ENCODE measurements at regions not wholly inside any gene's neighbourhood (a gene's known extent, or its start where the extent isn't known, plus 50 kb on each side); places are given as distances from the start of the nearest gene placed in this dataset.
A peak's percentile ranks its signal among the peaks of the same experiment; 100 is the strongest.

DNA sequence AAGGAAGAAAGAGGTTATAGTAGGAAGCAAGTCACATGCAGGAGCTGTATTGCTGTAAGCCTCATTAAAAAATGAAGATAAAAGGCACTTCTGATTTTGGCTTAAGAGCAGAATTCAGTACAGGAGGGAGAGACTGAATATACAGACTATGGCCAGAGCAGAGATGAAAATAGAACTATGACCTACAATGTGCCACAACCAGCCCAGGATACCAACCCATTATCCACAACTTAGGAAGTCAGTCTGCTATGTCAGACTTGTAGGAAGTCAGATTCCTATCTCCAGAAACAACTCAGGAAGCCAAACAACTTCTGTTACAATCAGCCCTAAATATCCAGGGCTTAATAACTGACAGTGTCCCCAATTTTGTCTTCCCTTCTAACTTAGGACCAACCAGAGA is 156.2 kb upstream of the ANKH start:
- Histone ChIP-seq H3K27ac (ENCODE audit: low read length) (no peak overlapping the region), H3K4me1 (ENCODE audit: control insufficient read depth, insufficient read depth, low read length) (no peaks in the 10 kb centered on the region), H3K27me3 (ENCODE audit: control insufficient read depth, insufficient read depth, low read length) (peaks cover 13% of the 10 kb centered on the region), H3K9me3 (ENCODE audit: control insufficient read depth, low read depth, low read length) (no peaks in the 10 kb centered on the region), H3K4me3 (ENCODE audit: low read length) (no peak overlapping the region), H3K36me3 (ENCODE audit: control insufficient read depth, insufficient read depth, low read length) (no peaks in the 10 kb centered on the region)
- no peak for DNase-seq

- Histone ChIP-seq H3K4me3 (ENCODE audit: low read length) (no peak overlapping the region), H3K27me3 (ENCODE audit: control insufficient read depth, insufficient read depth, low read length) (peaks cover 13% of the 10 kb centered on the region), H3K36me3 (ENCODE audit: control insufficient read depth, insufficient read depth, low read length) (no peaks in the 10 kb centered on the region), H3K9me3 (ENCODE audit: control insufficient read depth, low read depth, low read length) (no peaks in the 10 kb centered on the region), H3K4me1 (ENCODE audit: control insufficient read depth, insufficient read depth, low read length) (no peaks in the 10 kb centered on the region), H3K27ac (ENCODE audit: low read length) (no peak overlapping the region)
- WGBS (ENCODE audit: insufficient coverage, low lambda C conversion rate) = no CpG with 5 or more reads among the region's 6 CpGs
- DNase-seq = no peak
Observed at GRCh38 chr5:15026944-15027343, 155.4 kb upstream of the ANKH start.

GRCh38 chr5:15026011-15026893 is 154.7 kb upstream of the ANKH start:
- no CpG with 5 or more reads among the region's 9 CpGs for WGBS (ENCODE audit: insufficient coverage, low lambda C conversion rate)
- no peak for DNase-seq
- Histone ChIP-seq H3K36me3 (ENCODE audit: control insufficient read depth, insufficient read depth, low read length) (no peaks in the 10 kb centered on the region), H3K27me3 (ENCODE audit: control insufficient read depth, insufficient read depth, low read length) (peaks cover 16% of the 10 kb centered on the region), H3K4me3 (ENCODE audit: low read length) (no peak overlapping the region), H3K9me3 (ENCODE audit: control insufficient read depth, low read depth, low read length) (no peaks in the 10 kb centered on the region), H3K27ac (ENCODE audit: low read length) (no peak overlapping the region), H3K4me1 (ENCODE audit: control insufficient read depth, insufficient read depth, low read length) (no peaks in the 10 kb centered on the region)

DNA sequence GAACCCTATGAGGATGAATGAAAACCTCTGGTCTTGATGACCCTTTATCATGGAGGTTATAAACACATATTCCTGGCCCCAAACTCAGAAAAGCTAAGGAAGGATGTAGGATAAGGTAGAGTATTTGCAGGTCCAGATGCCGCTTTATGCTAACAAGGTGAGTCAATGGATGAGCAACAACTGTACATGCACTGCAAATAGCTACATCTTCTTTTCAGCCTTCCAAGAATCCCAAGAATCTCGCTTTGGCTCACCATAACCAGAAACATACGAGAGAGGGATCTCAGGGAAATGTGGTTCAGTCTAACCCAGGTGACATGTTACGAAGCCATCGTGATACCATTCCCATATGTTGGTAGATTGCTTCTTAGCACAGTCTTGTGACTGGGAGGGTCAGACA is 152.3 kb upstream of the ANKH start:
- Histone ChIP-seq H3K4me1 (ENCODE audit: control insufficient read depth, insufficient read depth, low read length) (no peaks in the 10 kb centered on the region), H3K4me3 (ENCODE audit: low read length) (no peak overlapping the region), H3K27me3 (ENCODE audit: control insufficient read depth, insufficient read depth, low read length) (peaks cover 9% of the 10 kb centered on the region), H3K27ac (ENCODE audit: low read length) (no peak overlapping the region), H3K9me3 (ENCODE audit: control insufficient read depth, low read depth, low read length) (no peaks in the 10 kb centered on the region), H3K36me3 (ENCODE audit: control insufficient read depth, insufficient read depth, low read length) (no peaks in the 10 kb centered on the region)
- no peak for DNase-seq
- WGBS (ENCODE audit: insufficient coverage, low lambda C conversion rate) = 80% methylated on average over 1 of the region's 5 CpGs

DNA sequence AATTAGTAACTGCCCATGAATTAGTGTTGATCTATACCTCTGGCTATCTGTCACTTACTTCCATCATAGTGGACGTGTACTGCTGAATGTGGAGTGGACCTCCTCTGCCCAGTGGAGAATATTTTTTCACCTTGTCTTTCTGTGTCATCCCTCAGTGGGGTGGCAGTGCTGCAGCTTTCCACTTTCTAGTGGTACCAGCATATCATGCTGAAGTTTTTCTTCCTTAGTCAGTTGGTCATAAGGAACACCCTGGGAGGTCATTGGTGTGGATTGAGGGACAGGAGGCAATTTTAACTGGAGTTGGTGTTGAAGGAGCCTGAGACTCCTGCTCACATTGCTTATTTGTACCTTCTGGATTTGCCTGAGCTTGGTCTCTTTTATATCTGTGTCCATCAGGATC is 151.7 kb upstream of the ANKH start:
- peaks cover 9% of the 10 kb centered on the region for H3K27me3 ChIP-seq (ENCODE audit: control insufficient read depth, insufficient read depth, low read length)
- H3K4me3 ChIP-seq (ENCODE audit: low read length) = no peak overlapping the region
- DNase-seq = no peak
- no peaks in the 10 kb centered on the region for H3K4me1 ChIP-seq (ENCODE audit: control insufficient read depth, insufficient read depth, low read length)
- no peaks in the 10 kb centered on the region for H3K9me3 ChIP-seq (ENCODE audit: control insufficient read depth, low read depth, low read length)
- no peaks in the 10 kb centered on the region for H3K36me3 ChIP-seq (ENCODE audit: control insufficient read depth, insufficient read depth, low read length)
- H3K27ac ChIP-seq (ENCODE audit: low read length) = no peak overlapping the region
- WGBS (ENCODE audit: insufficient coverage, low lambda C conversion rate) = no CpG with 5 or more reads among the region's 1 CpG

DNA sequence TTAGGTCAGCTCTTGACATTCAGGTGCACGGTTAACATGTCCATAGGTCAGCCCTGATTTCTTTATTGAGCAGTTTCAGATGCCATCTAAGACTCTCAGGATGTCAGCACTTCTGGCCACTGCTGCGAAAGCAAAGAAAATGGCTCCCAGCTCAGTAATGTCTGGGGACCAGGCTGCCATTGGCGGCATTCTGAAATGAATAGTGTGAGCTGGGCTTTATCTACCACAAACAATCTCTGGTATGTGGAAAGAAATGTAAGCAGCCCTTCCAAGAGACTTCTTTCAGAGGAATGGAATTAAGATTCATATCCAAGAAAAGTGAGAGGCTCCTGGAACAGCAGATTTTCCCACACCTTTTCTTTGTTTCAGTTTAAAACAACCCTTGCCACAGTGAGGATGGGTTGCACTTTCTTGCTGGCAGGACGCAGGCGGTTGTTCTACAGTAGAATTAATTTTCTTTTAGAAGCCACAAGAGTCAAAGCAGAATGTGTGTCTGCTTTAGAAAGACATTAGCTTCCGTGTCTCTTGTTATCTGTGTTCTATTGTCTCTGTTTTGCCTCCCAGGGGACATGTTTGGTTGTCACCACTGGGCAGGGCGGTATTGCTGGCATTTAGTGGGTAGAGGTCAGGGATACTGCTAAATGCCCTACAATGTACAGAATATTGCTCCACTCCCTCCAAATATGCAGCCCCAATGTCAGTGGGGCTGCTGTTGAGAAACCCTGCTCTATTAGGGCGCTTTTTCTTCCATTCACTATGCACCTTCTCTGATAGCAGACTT is 149.9 kb upstream of the ANKH start:
- 100% methylated on average over 1 of the region's 8 CpGs for WGBS (ENCODE audit: insufficient coverage, low lambda C conversion rate)
- H3K27me3 ChIP-seq (ENCODE audit: control insufficient read depth, insufficient read depth, low read length) = peaks cover 5% of the 10 kb centered on the region
- H3K4me1 ChIP-seq (ENCODE audit: control insufficient read depth, insufficient read depth, low read length) = no peaks in the 10 kb centered on the region
- no peaks in the 10 kb centered on the region for H3K36me3 ChIP-seq (ENCODE audit: control insufficient read depth, insufficient read depth, low read length)
- DNase-seq = no peak
- H3K27ac ChIP-seq (ENCODE audit: low read length) = no peak overlapping the region
- H3K9me3 ChIP-seq (ENCODE audit: control insufficient read depth, low read depth, low read length) = no peaks in the 10 kb centered on the region
- H3K4me3 ChIP-seq (ENCODE audit: low read length) = no peak overlapping the region

DNA sequence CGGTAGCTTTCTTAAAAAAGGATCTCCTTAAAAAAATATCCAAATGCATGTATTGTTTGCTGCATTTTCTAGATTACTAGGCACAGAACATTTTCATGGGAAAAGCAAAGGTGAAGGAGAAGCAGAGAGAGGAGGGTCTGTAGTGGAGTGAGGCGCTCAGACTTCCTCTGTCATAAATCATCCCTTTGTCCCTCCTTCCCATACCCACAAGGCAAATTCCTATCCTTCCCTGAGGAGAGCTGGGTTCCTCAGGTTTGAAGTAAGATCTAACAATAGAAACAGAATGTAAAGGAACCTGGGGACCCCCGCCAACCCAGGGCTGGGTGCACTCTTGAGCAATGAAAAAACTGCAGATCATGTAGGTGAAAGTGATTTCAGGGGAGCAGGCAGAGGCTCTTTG is 149.2 kb upstream of the ANKH start:
- Histone ChIP-seq H3K36me3 (ENCODE audit: control insufficient read depth, insufficient read depth, low read length) (no peaks in the 10 kb centered on the region), H3K27ac (ENCODE audit: low read length) (no peak overlapping the region), H3K4me1 (ENCODE audit: control insufficient read depth, insufficient read depth, low read length) (no peaks in the 10 kb centered on the region), H3K27me3 (ENCODE audit: control insufficient read depth, insufficient read depth, low read length) (peaks cover 5% of the 10 kb centered on the region), H3K9me3 (ENCODE audit: control insufficient read depth, low read depth, low read length) (no peaks in the 10 kb centered on the region), H3K4me3 (ENCODE audit: low read length) (no peak overlapping the region)
- WGBS (ENCODE audit: insufficient coverage, low lambda C conversion rate) = 86% methylated on average over 1 of the region's 3 CpGs
- DNase-seq = no peak

DNA sequence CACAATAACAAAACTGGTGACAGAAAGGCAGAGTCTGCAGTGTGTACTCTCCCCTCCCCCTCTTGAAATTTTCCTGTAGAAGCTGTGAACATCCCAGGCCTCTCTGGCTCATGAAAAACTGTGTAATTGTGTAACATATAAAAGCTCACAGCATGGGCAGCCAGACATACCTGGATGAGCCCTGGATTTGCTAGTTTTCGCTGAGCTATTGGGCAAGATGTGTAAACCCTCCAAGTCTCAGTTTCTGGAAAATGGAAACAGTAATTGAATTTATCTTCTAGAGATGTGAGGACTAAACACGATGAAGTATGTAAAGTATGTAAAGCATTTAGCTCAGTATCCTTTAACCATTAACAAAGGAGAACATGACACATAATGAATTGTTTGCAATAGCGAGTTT is 143.2 kb upstream of the ANKH start:
- no peaks in the 10 kb centered on the region for H3K4me1 ChIP-seq (ENCODE audit: control insufficient read depth, insufficient read depth, low read length)
- WGBS (ENCODE audit: insufficient coverage, low lambda C conversion rate) = 50% methylated on average over 2 of the region's 3 CpGs
- DNase-seq = no peak
- no peaks in the 10 kb centered on the region for H3K27me3 ChIP-seq (ENCODE audit: control insufficient read depth, insufficient read depth, low read length)
- no peaks in the 10 kb centered on the region for H3K9me3 ChIP-seq (ENCODE audit: control insufficient read depth, low read depth, low read length)
- H3K36me3 ChIP-seq (ENCODE audit: control insufficient read depth, insufficient read depth, low read length) = no peaks in the 10 kb centered on the region
- no peak overlapping the region for H3K4me3 ChIP-seq (ENCODE audit: low read length)
- no peak overlapping the region for H3K27ac ChIP-seq (ENCODE audit: low read length)

DNA sequence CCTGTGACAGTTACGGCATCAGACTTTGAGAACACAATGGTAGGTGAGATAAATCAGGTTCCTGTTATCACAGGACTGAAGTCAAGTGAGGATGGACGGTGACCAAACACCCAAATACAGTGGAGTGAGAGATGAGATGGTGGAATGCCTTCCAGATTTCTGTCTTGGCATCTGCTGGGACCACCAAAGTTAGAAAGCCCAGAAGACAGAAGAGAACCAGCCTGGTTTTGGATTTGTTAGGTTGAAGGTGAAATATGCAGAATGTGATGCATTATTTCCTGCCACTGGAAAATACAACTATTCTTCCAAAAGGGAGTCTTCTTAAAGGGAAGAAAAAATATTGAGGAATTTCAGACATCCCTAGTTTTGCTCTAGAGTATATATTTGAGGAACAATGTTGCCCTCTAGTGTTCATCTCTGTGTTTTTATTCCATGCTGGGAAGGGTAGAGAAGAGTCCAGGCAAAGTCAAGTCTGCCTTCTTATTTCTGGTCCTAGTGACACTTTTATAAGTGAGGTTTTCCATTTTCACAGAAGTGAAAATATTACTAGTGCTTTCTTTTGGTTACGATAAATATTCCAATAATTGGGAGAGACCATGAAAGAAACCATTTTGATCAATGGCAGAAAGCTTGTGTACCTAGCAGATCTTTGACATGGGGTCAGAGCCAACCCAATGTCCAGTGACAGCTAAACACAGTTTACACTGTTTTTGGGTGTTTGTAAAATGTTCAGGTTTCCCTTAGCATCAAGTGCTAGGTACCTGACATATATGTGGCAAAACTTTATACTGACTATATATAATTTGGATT is 142.3 kb upstream of the ANKH start:
- H3K9me3 ChIP-seq (ENCODE audit: control insufficient read depth, low read depth, low read length) = no peaks in the 10 kb centered on the region
- no peaks in the 10 kb centered on the region for H3K27me3 ChIP-seq (ENCODE audit: control insufficient read depth, insufficient read depth, low read length)
- no peak overlapping the region for H3K4me3 ChIP-seq (ENCODE audit: low read length)
- WGBS (ENCODE audit: insufficient coverage, low lambda C conversion rate) = no CpG with 5 or more reads among the region's 3 CpGs
- H3K4me1 ChIP-seq (ENCODE audit: control insufficient read depth, insufficient read depth, low read length) = peaks cover 4% of the 10 kb centered on the region
- no peaks in the 10 kb centered on the region for H3K36me3 ChIP-seq (ENCODE audit: control insufficient read depth, insufficient read depth, low read length)
- H3K27ac ChIP-seq (ENCODE audit: low read length) = no peak overlapping the region
- peak; percentile 44 to 56 for DNase-seq

GRCh38 chr5:15012061-15012460 is 140.5 kb upstream of the ANKH start:
- no peak for DNase-seq
- H3K4me1 ChIP-seq (ENCODE audit: control insufficient read depth, insufficient read depth, low read length) = peaks cover 14% of the 10 kb centered on the region
- no peaks in the 10 kb centered on the region for H3K27me3 ChIP-seq (ENCODE audit: control insufficient read depth, insufficient read depth, low read length)

More at GRCh38 chr5:15012061-15012460, 140.5 kb upstream of the ANKH start:
- Histone ChIP-seq H3K9me3 (ENCODE audit: control insufficient read depth, low read depth, low read length) (no peaks in the 10 kb centered on the region), H3K36me3 (ENCODE audit: control insufficient read depth, insufficient read depth, low read length) (no peaks in the 10 kb centered on the region), H3K27ac (ENCODE audit: low read length) (no peak overlapping the region), H3K4me3 (ENCODE audit: low read length) (no peak overlapping the region)
